CD4-positive, alpha-beta memory T cell (primary cell): ENCODE measurements at regions not wholly inside any gene's neighbourhood (a gene's known extent, or its start where the extent isn't known, plus 50 kb on each side); places are given as distances from the start of the nearest gene placed in this dataset.
"Not testable (repeated sequence)": the region's sequence is repeated elsewhere in the genome, so short reads cannot be mapped to it uniquely, and the experiment has no call there.

Experiments used
- CTCF ChIA-PET: fragments of 350-600 bp; sonication (Branson Sonifier 250); formaldehyde crosslinking; loops from one replicate; lab custom pipeline; 2021; ENCODE audit warnings: inconsistent platforms; ENCODE audit not compliant: partially characterized antibody; lab: Charles Lee
- POLR2A ChIA-PET: fragments of 350-600 bp; sonication (Branson Sonifier 250); formaldehyde crosslinking; loops from one replicate; lab custom pipeline; 2021; ENCODE audit not compliant: partially characterized antibody; lab: Charles Lee
- DNase-seq, 5 donors: peaks; one replicate each; pipeline versions ENCODE4 v3.0.0 to v3.0.0-alpha.2; 2020 to 2022; ENCODE audit warnings: mixed read lengths in 1 of 5
- H3K27ac ChIP-seq: one replicate; pipeline ENCODE4 v1.7.0; 2013; ENCODE audit warnings: low read depth, low read length
- H3K27me3 ChIP-seq: 2 replicates; pipeline ENCODE4 v1.7.0; 2013; ENCODE audit warnings: mild to moderate bottlenecking, low read length, moderate library complexity; ENCODE audit not compliant: insufficient read depth
- H3K36me3 ChIP-seq: 2 replicates; pipeline ENCODE4 v1.7.0; 2013; ENCODE audit warnings: mild to moderate bottlenecking, low read length, moderate library complexity; ENCODE audit not compliant: insufficient read depth
- H3K4me1 ChIP-seq: 2 replicates; pipeline ENCODE4 v1.7.0; 2013; ENCODE audit warnings: mild to moderate bottlenecking, low read length, moderate library complexity; ENCODE audit not compliant: insufficient read depth
- H3K4me3 ChIP-seq, 2 donors: one replicate each; pipeline ENCODE4 v1.7.0; 2013; ENCODE audit warnings: low read length in 2 of 2, mild to moderate bottlenecking in 1 of 2
- H3K9me3 ChIP-seq, 2 donors: one replicate each; pipeline ENCODE4 v1.7.0; 2013; ENCODE audit warnings: low read length in 2 of 2, control low read depth in 1 of 2; ENCODE audit not compliant: control insufficient read depth in 1 of 2
- H3K27ac Mint-ChIP-seq, 7 donors: one replicate each; pipeline ENCODE4 v1.8.0; 2020 to 2021; ENCODE audit warnings: mixed read lengths in 7 of 7, mild to moderate bottlenecking in 6 of 7, inconsistent platforms in 3 of 7, moderate library complexity in 3 of 7
- H3K27me3 Mint-ChIP-seq, 2 donors: one replicate each; pipeline ENCODE4 v1.8.0; 2020 to 2021; ENCODE audit warnings: mixed read lengths in 2 of 2
- H3K36me3 Mint-ChIP-seq, 2 donors: one replicate each; pipeline ENCODE4 v1.8.0; 2020 to 2021; ENCODE audit warnings: mixed read lengths in 2 of 2, inconsistent platforms in 1 of 2, mild to moderate bottlenecking in 1 of 2
- H3K4me1 Mint-ChIP-seq, 4 donors: one replicate each; pipeline ENCODE4 v1.8.0; 2020 to 2021; ENCODE audit warnings: mixed read lengths in 4 of 4, mild to moderate bottlenecking in 1 of 4
- H3K4me3 Mint-ChIP-seq, 8 donors: one replicate each; pipeline ENCODE4 v1.8.0; 2020 to 2021; ENCODE audit warnings: mixed read lengths in 8 of 8, mild to moderate bottlenecking in 7 of 8, moderate library complexity in 6 of 8, inconsistent platforms in 3 of 8
- H3K9me3 Mint-ChIP-seq, 8 donors: one replicate each; pipeline ENCODE4 v1.8.0; 2020 to 2021; ENCODE audit warnings: mixed read lengths in 8 of 8, mild to moderate bottlenecking in 5 of 8, inconsistent platforms in 3 of 8, moderate library complexity in 1 of 8
- intact Hi-C: fragments of 100-400 bp; cut with micrococcal nuclease; formaldehyde crosslinking; loops from one replicate; pipeline ENCODE4 v1.15.1; 2023

GRCh38 chr10:36736311-36736710, 389.1 kb upstream of the ANKRD30A start:
- no peak overlapping the region for H3K4me3 ChIP-seq
- H3K36me3 ChIP-seq: no peaks in the 10 kb centered on the region
- H3K27ac ChIP-seq: no peak overlapping the region
- ChIA-PET CTCF (no interaction called here), POLR2A (no interaction called here)
- no peaks in the 10 kb centered on the region for H3K27me3 ChIP-seq
- intact Hi-C loops: no loop called here
- H3K4me1 ChIP-seq: no peaks in the 10 kb centered on the region
- H3K4me3 Mint-ChIP-seq: no peak overlapping the region
- H3K27me3 Mint-ChIP-seq: no peaks in the 10 kb centered on the region
- no peaks in the 10 kb centered on the region for H3K4me1 Mint-ChIP-seq
- no peak for DNase-seq
- H3K9me3 Mint-ChIP-seq: peaks cover 2 to 14% (median 9%) of the 10 kb centered on the region in 8 donors
- H3K27ac Mint-ChIP-seq: no peak overlapping the region
- H3K36me3 Mint-ChIP-seq: no peaks in the 10 kb centered on the region
- no peaks in the 10 kb centered on the region for H3K9me3 ChIP-seq

DNA sequence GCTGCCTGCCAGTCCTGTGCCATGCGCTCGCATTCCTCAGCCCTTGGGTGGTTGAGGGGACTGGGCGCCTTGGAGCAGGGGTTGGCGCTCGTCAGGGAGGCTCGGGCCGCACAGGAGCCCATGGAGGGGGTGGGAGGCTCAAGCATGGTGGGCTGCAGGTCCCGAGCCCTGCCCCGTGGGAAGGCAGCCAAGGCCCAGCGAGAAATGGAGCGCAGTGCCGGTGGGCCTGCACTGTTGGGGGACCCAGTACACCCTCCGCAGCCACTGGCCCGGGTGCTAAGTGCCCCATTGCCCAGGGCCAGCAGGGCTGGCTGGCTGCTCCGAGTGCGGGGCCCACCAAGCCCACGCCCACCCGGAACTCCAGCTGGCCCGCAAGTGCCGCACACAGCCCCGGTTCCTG, 390.8 kb upstream of the ANKRD30A start:
- intact Hi-C loops, H3K27me3 ChIP-seq, H3K27ac Mint-ChIP-seq, H3K4me1 ChIP-seq, DNase-seq, H3K4me3 ChIP-seq, H3K4me1 Mint-ChIP-seq, CTCF ChIA-PET, H3K27me3 Mint-ChIP-seq, H3K36me3 ChIP-seq, H3K36me3 Mint-ChIP-seq, H3K27ac ChIP-seq, POLR2A ChIA-PET, H3K4me3 Mint-ChIP-seq, H3K9me3 ChIP-seq: not testable (repeated sequence)
- peaks cover 2 to 19% (median 10%) of the 10 kb centered on the region in 8 donors for H3K9me3 Mint-ChIP-seq

- no peaks in the 10 kb centered on the region for H3K4me1 ChIP-seq
- Mint-ChIP-seq H3K4me1 (no peaks in the 10 kb centered on the region), H3K27ac (no peak overlapping the region), H3K4me3 (no peak overlapping the region), H3K36me3 (no peaks in the 10 kb centered on the region), H3K9me3 (peaks cover 2 to 18% (median 10%) of the 10 kb centered on the region in 8 donors), H3K27me3 (no peaks in the 10 kb centered on the region)
- no peaks in the 10 kb centered on the region for H3K9me3 ChIP-seq
- intact Hi-C loops: no loop called here
- DNase-seq: no peak
- POLR2A ChIA-PET: no interaction called here
- H3K27ac ChIP-seq: no peak overlapping the region
- CTCF ChIA-PET: no interaction called here
- H3K36me3 ChIP-seq: no peaks in the 10 kb centered on the region
- no peaks in the 10 kb centered on the region for H3K27me3 ChIP-seq
- H3K4me3 ChIP-seq: no peak overlapping the region
Measured at GRCh38 chr10:36730316-36730715, 395.1 kb upstream of the ANKRD30A start.

GRCh38 chr10:36728626-36729025, 396.8 kb upstream of the ANKRD30A start:
- Mint-ChIP-seq H3K9me3 (peaks cover under 1 to 15% (median 8%) of the 10 kb centered on the region in 8 donors), H3K27me3 (no peaks in the 10 kb centered on the region), H3K27ac (no peak overlapping the region), H3K4me1 (no peaks in the 10 kb centered on the region), H3K36me3 (no peaks in the 10 kb centered on the region), H3K4me3 (no peak overlapping the region)
- H3K9me3 ChIP-seq: no peaks in the 10 kb centered on the region
- no peaks in the 10 kb centered on the region for H3K27me3 ChIP-seq
- no peaks in the 10 kb centered on the region for H3K36me3 ChIP-seq
- ChIA-PET POLR2A (no interaction called here), CTCF (no interaction called here)
- no peak overlapping the region for H3K4me3 ChIP-seq
- DNase-seq: no peak
- no peak overlapping the region for H3K27ac ChIP-seq
- intact Hi-C loops: no loop called here
- no peaks in the 10 kb centered on the region for H3K4me1 ChIP-seq

GRCh38 chr10:36725581-36726520, 399.5 kb upstream of the ANKRD30A start:
- H3K27ac ChIP-seq: no peak overlapping the region
- H3K27me3 ChIP-seq: no peaks in the 10 kb centered on the region
- intact Hi-C loops: no loop called here
- no peaks in the 10 kb centered on the region for H3K9me3 ChIP-seq
- no peak for DNase-seq
- H3K4me3 Mint-ChIP-seq: no peak overlapping the region
- no peaks in the 10 kb centered on the region for H3K4me1 ChIP-seq
- no peaks in the 10 kb centered on the region for H3K36me3 Mint-ChIP-seq
- no peaks in the 10 kb centered on the region for H3K4me1 Mint-ChIP-seq
- ChIA-PET CTCF (no interaction called here), POLR2A (no interaction called here)
- no peaks in the 10 kb centered on the region for H3K36me3 ChIP-seq
- no peak overlapping the region for H3K4me3 ChIP-seq
- H3K27ac Mint-ChIP-seq: no peak overlapping the region
- no peaks in the 10 kb centered on the region for H3K27me3 Mint-ChIP-seq
- peaks cover under 1 to 10% (median 3%) of the 10 kb centered on the region in 8 donors for H3K9me3 Mint-ChIP-seq

- Histone ChIP-seq H3K4me1 (no peaks in the 10 kb centered on the region), H3K36me3 (no peaks in the 10 kb centered on the region), H3K27me3 (no peaks in the 10 kb centered on the region), H3K9me3 (no peaks in the 10 kb centered on the region), H3K4me3 (no peak overlapping the region), H3K27ac (no peak overlapping the region)
- H3K27me3 Mint-ChIP-seq: no peaks in the 10 kb centered on the region
- H3K4me1 Mint-ChIP-seq: no peaks in the 10 kb centered on the region
- no peaks in the 10 kb centered on the region for H3K36me3 Mint-ChIP-seq
- POLR2A ChIA-PET: no interaction called here
- no peak overlapping the region for H3K4me3 Mint-ChIP-seq
- no peak for DNase-seq
- peaks cover 0 to 8% (median 3%) of the 10 kb centered on the region in 8 donors for H3K9me3 Mint-ChIP-seq
- intact Hi-C loops: no loop called here
- CTCF ChIA-PET: no interaction called here
- no peak overlapping the region for H3K27ac Mint-ChIP-seq
Measured at GRCh38 chr10:36722777-36723176, 402.6 kb upstream of the ANKRD30A start.

DNA sequence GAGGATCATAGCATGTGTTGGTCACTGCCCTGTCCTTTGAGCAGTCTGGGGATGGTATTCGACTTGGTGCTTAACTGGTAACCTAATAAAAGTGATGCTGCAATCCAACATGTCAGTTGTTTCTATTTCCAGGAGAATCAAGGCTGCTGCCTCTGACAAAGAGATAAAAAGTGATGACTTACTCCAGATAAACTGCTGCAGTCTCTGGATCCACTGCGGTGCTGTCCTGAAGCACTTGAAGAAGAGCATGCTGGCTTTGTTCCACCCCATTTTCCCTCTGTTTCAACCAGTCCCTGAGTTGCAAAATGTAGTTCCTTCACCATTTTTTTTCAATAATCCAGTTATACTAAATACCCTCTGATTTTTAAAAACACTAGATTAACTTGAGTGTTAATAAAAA, 403.5 kb upstream of the ANKRD30A start:
- Mint-ChIP-seq H3K4me3 (no peak overlapping the region), H3K27me3 (no peaks in the 10 kb centered on the region), H3K9me3 (peaks cover 0 to 8% (median 5%) of the 10 kb centered on the region in 8 donors), H3K36me3 (no peaks in the 10 kb centered on the region), H3K4me1 (no peaks in the 10 kb centered on the region), H3K27ac (no peak overlapping the region)
- Histone ChIP-seq H3K9me3 (no peaks in the 10 kb centered on the region), H3K36me3 (no peaks in the 10 kb centered on the region), H3K27ac (no peak overlapping the region), H3K4me3 (no peak overlapping the region), H3K27me3 (no peaks in the 10 kb centered on the region), H3K4me1 (no peaks in the 10 kb centered on the region)
- ChIA-PET POLR2A (no interaction called here), CTCF (no interaction called here)
- intact Hi-C loops: no loop called here
- no peak for DNase-seq
